Stomach (tissue), 4 donors: ENCODE measurements at regions not wholly inside any gene's neighbourhood (a gene's known extent, or its start where the extent isn't known, plus 50 kb on each side); places are given as distances from the start of the nearest gene placed in this dataset.
"Not testable (repeated sequence)": the region's sequence is repeated elsewhere in the genome, so short reads cannot be mapped to it uniquely, and the experiment has no call there.

Experiments used
- CTCF ChIP-seq, 7 experiments: fragments of 450-650 bp in 4 of 7; fragments of 200-600 bp in 3 of 7; sonication (generic) in 3 of 7; IDR thresholded peaks; one replicate each; pipeline ENCODE4 v1.5.1; 2016 to 2019; ENCODE audit warnings: antibody characterized with exemption in 7 of 7, control low read depth in 2 of 7, mild to moderate bottlenecking in 1 of 7
- EP300 ChIP-seq: sonication (generic); formaldehyde crosslinking; IDR thresholded peaks from one replicate; pipeline ENCODE4 v1.6.1; 2017; ENCODE audit warnings: antibody characterized with exemption
- POLR2A ChIP-seq, 4 donors: fragments of 450-650 bp; IDR thresholded peaks; one replicate each; pipeline ENCODE4 v1.6.1; 2016; ENCODE audit warnings: antibody characterized with exemption in 4 of 4, control low read depth in 2 of 4, mild to moderate bottlenecking in 1 of 4, moderate library complexity in 1 of 4
- POLR2AphosphoS5 ChIP-seq, 3 donors: sonication (generic); formaldehyde crosslinking; IDR thresholded peaks; one replicate each; pipeline ENCODE4 v1.6.1; 2016; ENCODE audit warnings: antibody characterized with exemption in 3 of 3

- not testable (repeated sequence) for TF ChIP-seq CTCF (IDR thresholded peaks at IDR 0.05); POLR2AphosphoS5 (IDR thresholded peaks at IDR 0.05); POLR2A (IDR thresholded peaks at IDR 0.05); EP300
These were observed 237.2 kb downstream of the GOLGA6L6 start for GRCh38 chr15:20304282-20305014.
